ENCODE measurements at regions not wholly inside any gene's neighbourhood (a gene's known extent, or its start where the extent isn't known, plus 50 kb on each side); places are given as distances from the start of the nearest gene placed in this dataset.
A peak's percentile ranks its signal among the peaks of the same experiment; 100 is the strongest.

DNA sequence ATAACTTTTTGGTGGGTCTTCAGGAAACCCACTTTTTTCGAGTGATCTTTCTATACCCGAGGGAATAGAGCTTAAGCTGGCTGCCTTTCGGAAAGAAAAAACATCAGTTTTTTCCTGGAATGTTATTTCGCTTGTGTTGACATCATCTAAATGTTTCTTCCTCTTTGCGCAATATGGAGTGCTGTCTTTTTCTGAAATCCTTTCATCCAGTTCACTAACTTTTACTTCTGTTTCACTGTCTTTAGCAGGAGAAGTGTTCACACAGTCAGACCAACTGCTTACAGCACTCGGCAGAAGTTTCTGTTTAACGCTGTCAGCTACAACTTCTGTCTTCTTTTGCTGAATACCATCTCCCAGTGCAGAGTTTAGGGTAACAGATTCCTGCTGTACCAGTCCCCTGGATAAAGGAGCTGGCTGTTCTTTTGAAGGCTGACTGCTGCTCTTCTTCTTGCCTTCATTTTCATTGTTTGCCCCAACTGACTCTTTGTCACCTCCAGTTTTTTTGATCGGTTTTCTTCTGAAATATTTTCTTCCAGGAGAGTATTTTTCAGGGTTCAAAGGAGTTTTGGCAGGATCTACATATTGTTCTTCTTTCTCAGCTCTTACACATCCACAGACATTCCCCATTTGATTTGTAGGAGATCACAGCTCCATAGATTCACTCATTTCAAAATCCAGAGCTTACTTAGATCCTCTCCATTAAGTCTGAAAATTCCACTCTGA lies 50.0 kb upstream of the DST start:
- no peaks in the 10 kb centered on the region for H3K36me3 ChIP-seq (ENCODE audit: control insufficient read depth in 2 of 3, insufficient read depth in 3 of 3, low read length in 3 of 3)
- no peaks in the 10 kb centered on the region for H3K9me3 ChIP-seq (ENCODE audit: control insufficient read depth in 2 of 3, insufficient read depth in 1 of 3, low read length in 3 of 3)
- DNase-seq (no peak), FAIRE-seq (no peak)
- H3K4me1 ChIP-seq (ENCODE audit: control insufficient read depth in 2 of 3, insufficient read depth in 2 of 3, low read depth in 1 of 3, low read length in 3 of 3) = peaks cover 0 to 2% (median 0%) of the 10 kb centered on the region in 3 donors
- H3K27ac ChIP-seq (ENCODE audit: low read depth in 2 of 2, low read length in 2 of 2) = peak overlapping the region; percentile 47 to 79
- TF ChIP-seq CTCF (IDR thresholded peaks at IDR 0.05; ENCODE audit: borderline replicate concordance, extremely low read depth, insufficient read depth) = no peak
- peak overlapping the region; percentile 2 to 25 (median 4) for H3K9ac ChIP-seq (ENCODE audit: low read length in 3 of 3)
- no peaks in the 10 kb centered on the region for H3K27me3 ChIP-seq (ENCODE audit: control insufficient read depth, insufficient read depth, low read length)
- peak overlapping the region in 2 of 3 donors; percentile 53 to 60 for H3K4me3 ChIP-seq (ENCODE audit: low read length in 3 of 3)
- intact Hi-C loops (cut with DNase I) = loop anchor here (10.0 kb wide), 1 partner anchor 58 kb away; no protein-coding TSS in a partner anchor

All from kidney (tissue), 13 donors.